ENCODE measurements at regions not wholly inside any gene's neighbourhood (a gene's known extent, or its start where the extent isn't known, plus 50 kb on each side); places are given as distances from the start of the nearest gene placed in this dataset.
"Not testable (repeated sequence)": the region's sequence is repeated elsewhere in the genome, so short reads cannot be mapped to it uniquely, and the experiment has no call there.

DNA sequence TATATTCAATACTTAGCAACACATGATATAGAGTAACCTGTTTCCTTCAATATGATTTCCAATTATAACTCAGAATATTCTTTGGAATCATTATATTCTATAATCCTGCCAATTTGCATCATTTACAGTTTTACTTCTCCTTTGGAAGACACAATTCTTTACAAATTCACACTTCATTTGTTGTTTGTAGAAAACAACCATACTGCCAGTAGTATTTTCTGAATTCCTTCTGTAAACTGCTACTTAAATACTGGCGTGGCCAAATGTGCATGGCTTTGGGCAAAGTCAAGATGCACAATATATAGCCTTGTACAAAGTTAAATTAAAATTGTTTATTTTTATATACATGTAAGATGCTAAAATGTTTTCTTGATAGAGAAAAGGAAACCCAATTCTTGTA, 687.1 kb upstream of the NEGR1 start:
- no peak overlapping the region for H3K4me3 ChIP-seq (ENCODE audit: low read depth, low read length)
- no peak for DNase-seq (ENCODE audit: low read depth)
- TF ChIP-seq CTCF (IDR thresholded peaks at IDR 0.05; ENCODE audit: control insufficient read depth, extremely low read depth, insufficient read depth): no peak

- no peak overlapping the region for H3K4me3 ChIP-seq (ENCODE audit: low read depth, low read length)
- TF ChIP-seq CTCF (IDR thresholded peaks at IDR 0.05; ENCODE audit: control insufficient read depth, extremely low read depth, insufficient read depth): no peak
- no peak for DNase-seq (ENCODE audit: low read depth)
Measured at GRCh38 chr1:72954943-72955342, 672.6 kb upstream of the NEGR1 start.

GRCh38 chr1:72950900-72951299, 668.6 kb upstream of the NEGR1 start:
- not testable (repeated sequence) for H3K4me3 ChIP-seq (ENCODE audit: low read depth, low read length)

DNA sequence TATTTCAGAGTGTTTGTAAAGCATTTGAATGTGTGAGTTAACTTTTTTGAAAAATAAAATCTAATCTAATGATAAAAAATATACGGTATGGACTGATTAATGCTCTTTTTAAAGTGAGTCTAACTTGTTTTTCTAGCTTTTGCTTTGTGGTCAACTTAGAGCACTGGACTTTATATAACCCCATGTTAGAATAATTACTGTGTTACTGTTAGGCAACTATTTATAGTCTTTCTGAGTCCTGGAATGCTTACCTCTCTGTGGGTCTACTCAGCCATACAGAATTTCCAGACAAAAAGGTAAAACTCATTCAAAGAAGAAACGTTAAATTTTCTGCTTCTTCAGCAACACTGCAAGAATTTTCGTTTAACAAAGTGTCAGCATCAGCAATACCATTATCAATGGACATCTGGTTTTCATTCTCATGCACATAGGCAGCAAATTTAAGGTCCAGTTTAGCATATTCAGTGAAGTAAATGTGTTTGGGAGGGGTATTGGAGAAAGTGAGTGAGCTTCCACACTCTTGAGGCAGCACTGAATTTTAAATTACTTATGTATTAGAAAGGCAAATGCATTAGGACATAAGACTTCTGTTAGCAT, 664.7 kb upstream of the NEGR1 start:
- no peak for DNase-seq (ENCODE audit: low read depth)
- no peak for TF ChIP-seq CTCF (IDR thresholded peaks at IDR 0.05; ENCODE audit: control insufficient read depth, extremely low read depth, insufficient read depth)
- H3K4me3 ChIP-seq (ENCODE audit: low read depth, low read length): no peak overlapping the region

More at GRCh38 chr1:72950900-72951299, 668.6 kb upstream of the NEGR1 start:
- not testable (repeated sequence) for DNase-seq (ENCODE audit: low read depth)

DNA sequence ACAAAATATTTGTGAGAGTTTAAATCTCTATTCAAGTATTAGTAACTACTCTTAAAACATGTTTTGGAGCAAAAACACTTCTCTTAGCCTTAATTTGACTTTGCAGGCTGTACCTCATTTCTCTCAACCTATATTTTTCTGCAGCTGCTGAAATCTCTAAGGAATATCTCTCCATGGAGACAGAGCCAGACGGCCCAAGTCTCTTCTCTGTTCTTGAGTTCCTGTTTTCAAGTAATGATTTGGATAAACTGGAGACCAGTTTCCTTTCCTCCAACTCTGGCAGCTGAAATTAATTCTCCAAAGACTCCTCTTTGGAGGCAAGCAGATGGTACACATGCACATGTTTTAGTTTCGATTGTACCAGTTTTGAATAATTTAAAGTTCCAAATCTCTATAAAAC, 659.7 kb upstream of the NEGR1 start:
- no peak for DNase-seq (ENCODE audit: low read depth)
- no peak overlapping the region for H3K4me3 ChIP-seq (ENCODE audit: low read depth, low read length)
- no peak for TF ChIP-seq CTCF (IDR thresholded peaks at IDR 0.05; ENCODE audit: control insufficient read depth, extremely low read depth, insufficient read depth)

DNA sequence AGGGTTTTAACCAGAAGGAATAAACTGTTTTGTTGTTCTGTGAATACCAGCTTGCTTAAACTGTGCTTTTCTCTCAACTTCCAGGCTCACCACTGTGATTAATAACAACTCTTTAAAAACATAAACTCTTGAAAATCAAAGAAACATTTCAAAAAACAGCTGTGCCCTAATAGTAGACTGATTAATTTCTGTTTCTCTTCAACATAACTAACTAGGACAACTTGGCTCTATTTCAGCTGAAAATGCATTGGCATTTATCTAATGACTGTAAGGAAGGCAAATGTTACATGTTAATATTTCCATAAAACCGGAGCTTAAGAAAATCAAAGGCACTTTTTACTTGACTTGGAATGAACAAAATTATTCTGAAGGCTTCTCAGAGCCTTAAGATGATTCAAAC, 656.1 kb upstream of the NEGR1 start:
- TF ChIP-seq CTCF (IDR thresholded peaks at IDR 0.05; ENCODE audit: control insufficient read depth, extremely low read depth, insufficient read depth): no peak
- H3K4me3 ChIP-seq (ENCODE audit: low read depth, low read length): no peak overlapping the region
- DNase-seq (ENCODE audit: low read depth): no peak

DNA sequence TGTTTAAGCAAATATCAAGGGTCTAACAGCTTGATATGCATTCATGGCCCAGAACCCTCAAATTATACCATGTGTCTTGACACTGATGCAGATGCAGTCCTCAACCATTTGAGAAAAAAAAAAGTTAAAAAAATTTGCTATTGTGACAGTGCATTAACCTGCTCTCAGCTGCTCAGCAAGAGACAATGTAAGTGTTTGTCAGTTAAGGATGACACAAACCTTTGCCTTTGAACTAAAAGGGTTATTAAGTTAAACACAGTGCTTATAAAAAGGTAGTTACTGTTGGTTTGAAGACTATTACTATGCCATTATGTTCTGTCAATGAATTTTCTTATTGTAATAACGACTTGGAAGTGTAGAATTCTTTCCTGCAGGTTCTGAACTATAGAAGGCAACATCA, 655.6 kb upstream of the NEGR1 start:
- no peak overlapping the region for H3K4me3 ChIP-seq (ENCODE audit: low read depth, low read length)
- DNase-seq (ENCODE audit: low read depth): no peak
- TF ChIP-seq CTCF (IDR thresholded peaks at IDR 0.05; ENCODE audit: control insufficient read depth, extremely low read depth, insufficient read depth): no peak

All from LNCaP clone FGC (cell line).